ENCODE measurements at regions not wholly inside any gene's neighbourhood (a gene's known extent, or its start where the extent isn't known, plus 50 kb on each side); places are given as distances from the start of the nearest gene placed in this dataset.

DNA sequence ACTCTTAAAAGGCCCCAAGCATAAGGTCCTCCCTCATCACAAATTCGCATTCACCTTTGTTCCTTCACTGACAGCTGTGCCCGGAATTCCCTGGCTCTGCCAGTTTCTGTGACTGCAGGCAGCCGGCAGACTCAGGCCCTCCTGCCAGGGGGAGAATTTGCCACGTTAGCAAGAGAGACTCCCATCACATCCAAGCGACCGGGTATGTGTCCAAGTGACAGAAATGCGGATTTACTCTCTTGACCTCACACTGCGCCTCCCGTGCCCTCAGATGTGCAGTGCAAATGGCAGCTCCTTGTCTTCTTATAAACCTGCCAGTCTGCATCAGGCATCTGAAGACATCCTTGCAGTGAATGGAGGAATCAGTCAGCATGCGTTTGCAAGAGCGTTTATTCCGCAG lies 187.1 kb upstream of the WWC1 start:
- no peaks in the 10 kb centered on the region for H3K9me3 ChIP-seq (replicated peaks in 1 of 3)
- no peak overlapping the region for H3K4me3 ChIP-seq
- no peaks in the 10 kb centered on the region for H3K4me1 ChIP-seq (replicated peaks in 1 of 2)
- WGBS, 4 donors: 76 to 85% (median 81%) methylated on average over 7 to 12 of the region's 12 CpGs
- intact Hi-C loops (cut with DNase I): no loop called here
- TF ChIP-seq, protein P1, sequence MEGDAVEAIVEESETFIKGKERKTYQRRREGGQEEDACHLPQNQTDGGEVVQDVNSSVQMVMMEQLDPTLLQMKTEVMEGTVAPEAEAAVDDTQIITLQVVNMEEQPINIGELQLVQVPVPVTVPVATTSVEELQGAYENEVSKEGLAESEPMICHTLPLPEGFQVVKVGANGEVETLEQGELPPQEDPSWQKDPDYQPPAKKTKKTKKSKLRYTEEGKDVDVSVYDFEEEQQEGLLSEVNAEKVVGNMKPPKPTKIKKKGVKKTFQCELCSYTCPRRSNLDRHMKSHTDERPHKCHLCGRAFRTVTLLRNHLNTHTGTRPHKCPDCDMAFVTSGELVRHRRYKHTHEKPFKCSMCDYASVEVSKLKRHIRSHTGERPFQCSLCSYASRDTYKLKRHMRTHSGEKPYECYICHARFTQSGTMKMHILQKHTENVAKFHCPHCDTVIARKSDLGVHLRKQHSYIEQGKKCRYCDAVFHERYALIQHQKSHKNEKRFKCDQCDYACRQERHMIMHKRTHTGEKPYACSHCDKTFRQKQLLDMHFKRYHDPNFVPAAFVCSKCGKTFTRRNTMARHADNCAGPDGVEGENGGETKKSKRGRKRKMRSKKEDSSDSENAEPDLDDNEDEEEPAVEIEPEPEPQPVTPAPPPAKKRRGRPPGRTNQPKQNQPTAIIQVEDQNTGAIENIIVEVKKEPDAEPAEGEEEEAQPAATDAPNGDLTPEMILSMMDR (IDR thresholded peaks at IDR 0.05): no peak
- TF ChIP-seq POLR2A (IDR thresholded peaks at IDR 0.05): no peak
- H3K27ac ChIP-seq: no peak overlapping the region
- no peaks in the 10 kb centered on the region for H3K36me3 ChIP-seq (replicated peaks in 1 of 2)
- H3K27me3 ChIP-seq: no peaks in the 10 kb centered on the region
- no peak for DNase-seq

DNA sequence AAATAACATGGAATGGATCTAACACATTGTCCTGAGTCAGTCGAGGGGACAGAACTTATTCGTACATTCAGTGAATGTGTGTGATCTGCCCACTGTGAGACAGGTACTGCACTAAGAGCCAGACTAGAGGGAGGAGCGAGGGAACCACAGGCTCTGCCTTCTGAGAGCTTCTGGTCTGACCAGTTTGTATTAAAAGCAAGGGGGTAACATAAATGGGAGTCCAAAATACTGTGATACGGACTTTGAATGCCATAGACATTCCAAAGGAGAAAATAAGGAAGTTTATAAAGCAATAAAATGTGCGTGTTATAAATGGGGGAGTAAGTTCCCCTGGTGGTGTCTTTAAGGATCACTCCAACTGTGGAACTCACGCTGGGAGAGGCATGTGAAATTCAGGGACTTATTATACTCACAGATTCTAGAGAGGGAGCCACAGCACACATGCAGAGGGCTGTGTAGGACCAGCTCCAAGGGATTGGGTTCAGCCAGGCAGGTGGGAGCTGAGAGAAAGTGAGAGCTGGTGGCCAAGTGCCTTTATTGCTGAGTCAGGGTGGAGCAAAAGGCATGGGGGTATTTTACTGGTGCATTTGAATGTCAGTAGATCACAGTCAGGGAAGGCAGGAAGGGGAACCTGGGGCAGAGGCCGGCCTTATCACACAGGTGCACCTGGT lies 186.5 kb upstream of the WWC1 start:
- no peak for DNase-seq
- H3K9me3 ChIP-seq (replicated peaks in 1 of 3): no peaks in the 10 kb centered on the region
- intact Hi-C loops (cut with DNase I): no loop called here
- H3K4me3 ChIP-seq: no peak overlapping the region
- TF ChIP-seq POLR2A (IDR thresholded peaks at IDR 0.05): no peak
- TF ChIP-seq, protein P1 (IDR thresholded peaks at IDR 0.05): no peak
- H3K27me3 ChIP-seq: no peaks in the 10 kb centered on the region
- H3K27ac ChIP-seq: no peak overlapping the region
- 49 to 67% (median 59%) methylated on average over 7 of the region's 7 CpGs for WGBS, 4 donors
- H3K36me3 ChIP-seq (replicated peaks in 1 of 2): no peaks in the 10 kb centered on the region
- H3K4me1 ChIP-seq (replicated peaks in 1 of 2): no peaks in the 10 kb centered on the region

DNA sequence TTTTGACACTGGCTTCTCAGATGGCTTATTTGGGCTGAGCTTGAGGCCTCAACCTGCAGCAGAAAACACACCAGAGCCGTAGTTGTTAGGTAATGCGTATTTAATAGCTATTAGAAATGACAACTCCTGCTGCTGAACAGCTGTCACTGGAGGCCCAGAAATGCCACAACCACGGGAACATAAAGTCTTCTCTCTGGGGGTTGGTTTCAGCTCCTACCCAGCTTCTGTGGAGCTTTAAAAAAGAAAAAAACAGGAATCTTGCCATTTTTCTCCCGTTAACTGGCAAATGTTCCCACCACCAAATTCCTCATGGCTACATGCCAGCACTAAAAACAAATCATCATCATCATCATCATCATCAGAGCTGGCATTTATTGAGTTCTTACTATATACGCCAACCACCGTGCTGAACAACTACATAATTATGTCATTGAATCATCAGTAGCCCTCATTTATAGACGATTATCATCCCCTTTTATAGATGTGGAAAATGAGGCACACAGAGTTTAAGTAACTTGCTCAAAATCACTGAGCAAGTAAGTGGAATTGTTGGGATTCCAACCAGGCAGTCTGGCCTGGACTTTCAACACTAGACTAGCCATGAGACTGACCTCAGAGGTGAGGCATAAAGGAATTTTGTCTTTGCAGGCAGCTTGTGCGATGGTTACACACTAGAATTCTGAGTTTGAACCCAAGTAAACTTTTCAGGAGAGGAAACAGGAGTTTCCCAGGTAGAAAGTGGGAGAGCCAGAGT lies 185.3 kb upstream of the WWC1 start:
- Histone ChIP-seq H3K36me3 (replicated peaks in 1 of 2) (no peaks in the 10 kb centered on the region), H3K27me3 (no peaks in the 10 kb centered on the region), H3K9me3 (replicated peaks in 1 of 3) (no peaks in the 10 kb centered on the region), H3K4me3 (no peak overlapping the region), H3K4me1 (replicated peaks in 1 of 2) (no peaks in the 10 kb centered on the region), H3K27ac (no peak overlapping the region)
- TF ChIP-seq POLR2A (IDR thresholded peaks at IDR 0.05): no peak
- TF ChIP-seq, protein P1 (IDR thresholded peaks at IDR 0.05): no peak
- intact Hi-C loops (cut with DNase I): no loop called here
- DNase-seq: no peak
- 70 to 79% (median 73%) methylated on average over 8 of the region's 8 CpGs for WGBS, 4 donors

DNA sequence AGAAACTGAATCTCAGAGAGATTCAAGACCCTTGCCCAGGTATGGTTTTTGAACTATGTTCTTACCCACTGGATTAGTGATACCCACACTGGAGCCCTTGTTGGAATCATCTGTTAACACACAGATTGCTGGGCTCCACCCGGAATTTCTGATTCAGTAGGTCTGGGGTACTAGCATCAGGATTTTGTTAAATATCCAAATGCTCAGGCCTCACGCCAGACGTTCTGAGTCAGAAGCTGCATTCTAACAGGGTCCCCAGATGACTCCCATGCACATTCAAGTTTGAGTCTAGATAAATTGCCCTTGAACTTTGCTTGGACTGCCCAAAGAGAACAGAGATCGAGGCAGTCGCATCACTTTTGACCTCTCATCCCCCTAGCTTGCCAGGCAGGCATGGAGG lies 182.0 kb upstream of the WWC1 start:
- H3K4me3 ChIP-seq: no peak overlapping the region
- 52 to 72% (median 58%) methylated on average over 3 to 5 of the region's 5 CpGs for WGBS, 4 donors
- intact Hi-C loops (cut with DNase I): no loop called here
- no peak overlapping the region for H3K27ac ChIP-seq
- H3K9me3 ChIP-seq (replicated peaks in 1 of 3): no peaks in the 10 kb centered on the region
- no peaks in the 10 kb centered on the region for H3K4me1 ChIP-seq (replicated peaks in 1 of 2)
- no peaks in the 10 kb centered on the region for H3K27me3 ChIP-seq
- no peaks in the 10 kb centered on the region for H3K36me3 ChIP-seq (replicated peaks in 1 of 2)
- no peak for DNase-seq
- TF ChIP-seq POLR2A (IDR thresholded peaks at IDR 0.05): no peak
- TF ChIP-seq, protein P1 (IDR thresholded peaks at IDR 0.05): no peak
